Neural cell (in vitro differentiated cells): ENCODE measurements at regions not wholly inside any gene's neighbourhood (a gene's known extent, or its start where the extent isn't known, plus 50 kb on each side); places are given as distances from the start of the nearest gene placed in this dataset.

Experiments
- H2AFZ ChIP-seq: fragments of 200-600, 300-800 bp; sonication (generic), shearing (Covaris generic); 2 replicates; pipeline ENCODE4 v1.6.0; 2014; ENCODE audit warnings: low read depth, mild to moderate bottlenecking, antibody characterized with exemption, low read length, moderate library complexity
- H3F3A ChIP-seq: fragments of 200-600 bp; shearing (Covaris generic); 2 replicates; pipeline ENCODE4 v1.6.1; 2016; ENCODE audit warnings: mild to moderate bottlenecking, moderate library complexity, mixed read lengths, antibody characterized with exemption, low read length; ENCODE audit not compliant: insufficient read depth, poor library complexity, severe bottlenecking
- H3K27ac ChIP-seq: fragments of 200-600, 300-800 bp; sonication (generic), shearing (Covaris generic); 2 replicates; pipeline ENCODE4 v1.5.1; 2014; ENCODE audit warnings: mild to moderate bottlenecking, low read length, moderate library complexity
- H3K27me3 ChIP-seq: fragments of 300-800, 200-600 bp; sonication (generic), shearing (Covaris generic); 2 replicates; pipeline ENCODE4 v1.6.0; 2014; ENCODE audit warnings: mild to moderate bottlenecking, low read depth, low read length, moderate library complexity; ENCODE audit not compliant: insufficient read depth
- H3K36me3 ChIP-seq: fragments of 300-800, 200-600 bp; sonication (generic), shearing (Covaris generic); 2 replicates; pipeline ENCODE4 v1.5.1; 2014; ENCODE audit warnings: mild to moderate bottlenecking, antibody characterized with exemption, low read length, moderate library complexity; ENCODE audit not compliant: insufficient read depth
- H3K4me2 ChIP-seq: fragments of 300-800, 200-600 bp; sonication (generic), shearing (Covaris generic); 2 replicates; pipeline ENCODE4 v1.6.0; 2014; ENCODE audit warnings: mild to moderate bottlenecking, low read length
- H3K4me3 ChIP-seq: fragments of 300-800, 200-600 bp; sonication (generic), shearing (Covaris generic); 2 replicates; pipeline ENCODE4 v1.5.1; 2014; ENCODE audit warnings: mild to moderate bottlenecking, low read length, moderate library complexity
- H3K79me2 ChIP-seq: fragments of 200-600 bp; shearing (Covaris generic); replicated peaks from 2 replicates; pipeline ENCODE4 v1.6.0; 2014; ENCODE audit warnings: mild to moderate bottlenecking, low read length, moderate library complexity; ENCODE audit not compliant: insufficient read depth
- H3K9ac ChIP-seq: fragments of 300-800, 200-600 bp; sonication (generic), shearing (Covaris generic); 2 replicates; pipeline ENCODE4 v1.6.1; 2016; ENCODE audit warnings: mild to moderate bottlenecking, low read length, mixed read lengths
- H3K9me2 ChIP-seq: fragments of 200-600 bp; shearing (Covaris generic); 2 replicates; pipeline ENCODE4 v1.6.1; 2016; ENCODE audit warnings: mild to moderate bottlenecking, low read length, mixed read lengths; ENCODE audit not compliant: insufficient read depth
- H3K9me3 ChIP-seq: fragments of 200-600, 300-800 bp; sonication (generic), shearing (Covaris generic); 2 replicates; pipeline ENCODE4 v1.6.1; 2016; ENCODE audit warnings: mild to moderate bottlenecking, mixed run types, low read length, moderate library complexity, mixed read lengths
- H4K20me1 ChIP-seq: fragments of 200-600 bp; shearing (Covaris generic); 2 replicates; pipeline ENCODE4 v1.6.1; 2016; ENCODE audit warnings: mild to moderate bottlenecking, mixed run types; ENCODE audit not compliant: insufficient read depth
- EP300 ChIP-seq: fragments of 450-650 bp; conservative IDR thresholded peaks from 2 replicates; pipeline ENCODE4 v1.6.1; 2014; ENCODE audit warnings: antibody characterized with exemption, mild to moderate bottlenecking, moderate library complexity; ENCODE audit not compliant: poor library complexity, severe bottlenecking
- EZH2 ChIP-seq: fragments of 200-600, 300-800 bp; shearing (Covaris generic), sonication (generic); IDR thresholded peaks from 2 replicates; pipeline ENCODE4 v1.6.1; 2014; ENCODE audit warnings: antibody characterized with exemption, low read length, borderline replicate concordance, mild to moderate bottlenecking; ENCODE audit not compliant: insufficient read depth, poor library complexity, severe bottlenecking
- MXI1 ChIP-seq: fragments of 450-650 bp; conservative IDR thresholded peaks from 2 replicates; pipeline ENCODE4 v1.6.1; 2014; ENCODE audit warnings: antibody characterized with exemption, mild to moderate bottlenecking; ENCODE audit not compliant: poor library complexity, severe bottlenecking
- POLR2AphosphoS5 ChIP-seq: IDR thresholded peaks from 2 replicates; pipeline ENCODE4 v1.6.1; 2012
- RAD21 ChIP-seq: fragments of 450-650 bp; conservative IDR thresholded peaks from 2 replicates; pipeline ENCODE4 v1.6.1; 2014; ENCODE audit warnings: antibody characterized with exemption, mild to moderate bottlenecking, moderate library complexity
- SMC3 ChIP-seq: fragments of 450-650 bp; conservative IDR thresholded peaks from 2 replicates; pipeline ENCODE4 v1.6.1; 2014; ENCODE audit warnings: antibody characterized with exemption, mild to moderate bottlenecking, moderate library complexity; ENCODE audit not compliant: poor library complexity
- TAF1 ChIP-seq: IDR thresholded peaks from 2 replicates; pipeline ENCODE4 v1.6.1; 2012; ENCODE audit warnings: low read depth
- TF ChIP-seq, protein P1 (sequence below): fragments of 450-650 bp; IDR thresholded peaks from 2 replicates; pipeline ENCODE4 v1.5.1; 2014; ENCODE audit warnings: antibody characterized with exemption, mild to moderate bottlenecking, moderate library complexity; ENCODE audit not compliant: poor library complexity, severe bottlenecking
- TF ChIP-seq, protein P2 (sequence below): IDR thresholded peaks from 2 replicates; pipeline ENCODE4 v1.6.1; 2012; ENCODE audit warnings: borderline replicate concordance

DNA sequence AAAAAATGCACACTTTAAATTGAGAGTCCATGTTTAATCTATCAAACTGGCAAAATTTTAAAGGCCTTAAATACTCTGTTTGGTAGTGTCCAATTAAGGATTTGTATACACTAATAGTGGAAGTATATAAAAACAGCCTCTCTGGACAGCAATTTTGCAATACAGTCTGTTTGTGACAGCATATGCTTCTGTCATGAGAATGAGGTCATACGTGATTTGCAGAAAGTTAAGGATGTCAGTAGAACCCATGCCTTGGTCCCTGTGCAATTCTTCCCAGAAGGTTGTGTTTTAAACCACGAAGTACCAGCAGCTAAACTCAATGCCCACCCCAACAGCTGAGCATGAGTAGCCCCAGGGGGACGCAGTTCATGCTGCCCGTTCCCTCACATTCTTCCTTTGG lies 78.4 kb downstream of the AIPL1 start:
- Histone ChIP-seq H3K4me2 (no peak overlapping the region), H3F3A (no peaks in the 10 kb centered on the region), H3K9me3 (no peaks in the 10 kb centered on the region), H3K27ac (no peak overlapping the region), H3K4me3 (no peak overlapping the region), H4K20me1 (no peaks in the 10 kb centered on the region), H3K27me3 (no peaks in the 10 kb centered on the region), H2AFZ (no peak overlapping the region), H3K79me2 (no peaks in the 10 kb centered on the region), H3K36me3 (no peaks in the 10 kb centered on the region), H3K9me2 (no peaks in the 10 kb centered on the region), H3K9ac (no peak overlapping the region)
- no peak for TF ChIP-seq EZH2
- TF ChIP-seq TAF1 = no peak
- TF ChIP-seq, protein P1, sequence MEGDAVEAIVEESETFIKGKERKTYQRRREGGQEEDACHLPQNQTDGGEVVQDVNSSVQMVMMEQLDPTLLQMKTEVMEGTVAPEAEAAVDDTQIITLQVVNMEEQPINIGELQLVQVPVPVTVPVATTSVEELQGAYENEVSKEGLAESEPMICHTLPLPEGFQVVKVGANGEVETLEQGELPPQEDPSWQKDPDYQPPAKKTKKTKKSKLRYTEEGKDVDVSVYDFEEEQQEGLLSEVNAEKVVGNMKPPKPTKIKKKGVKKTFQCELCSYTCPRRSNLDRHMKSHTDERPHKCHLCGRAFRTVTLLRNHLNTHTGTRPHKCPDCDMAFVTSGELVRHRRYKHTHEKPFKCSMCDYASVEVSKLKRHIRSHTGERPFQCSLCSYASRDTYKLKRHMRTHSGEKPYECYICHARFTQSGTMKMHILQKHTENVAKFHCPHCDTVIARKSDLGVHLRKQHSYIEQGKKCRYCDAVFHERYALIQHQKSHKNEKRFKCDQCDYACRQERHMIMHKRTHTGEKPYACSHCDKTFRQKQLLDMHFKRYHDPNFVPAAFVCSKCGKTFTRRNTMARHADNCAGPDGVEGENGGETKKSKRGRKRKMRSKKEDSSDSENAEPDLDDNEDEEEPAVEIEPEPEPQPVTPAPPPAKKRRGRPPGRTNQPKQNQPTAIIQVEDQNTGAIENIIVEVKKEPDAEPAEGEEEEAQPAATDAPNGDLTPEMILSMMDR = no peak
- TF ChIP-seq, protein P2, sequence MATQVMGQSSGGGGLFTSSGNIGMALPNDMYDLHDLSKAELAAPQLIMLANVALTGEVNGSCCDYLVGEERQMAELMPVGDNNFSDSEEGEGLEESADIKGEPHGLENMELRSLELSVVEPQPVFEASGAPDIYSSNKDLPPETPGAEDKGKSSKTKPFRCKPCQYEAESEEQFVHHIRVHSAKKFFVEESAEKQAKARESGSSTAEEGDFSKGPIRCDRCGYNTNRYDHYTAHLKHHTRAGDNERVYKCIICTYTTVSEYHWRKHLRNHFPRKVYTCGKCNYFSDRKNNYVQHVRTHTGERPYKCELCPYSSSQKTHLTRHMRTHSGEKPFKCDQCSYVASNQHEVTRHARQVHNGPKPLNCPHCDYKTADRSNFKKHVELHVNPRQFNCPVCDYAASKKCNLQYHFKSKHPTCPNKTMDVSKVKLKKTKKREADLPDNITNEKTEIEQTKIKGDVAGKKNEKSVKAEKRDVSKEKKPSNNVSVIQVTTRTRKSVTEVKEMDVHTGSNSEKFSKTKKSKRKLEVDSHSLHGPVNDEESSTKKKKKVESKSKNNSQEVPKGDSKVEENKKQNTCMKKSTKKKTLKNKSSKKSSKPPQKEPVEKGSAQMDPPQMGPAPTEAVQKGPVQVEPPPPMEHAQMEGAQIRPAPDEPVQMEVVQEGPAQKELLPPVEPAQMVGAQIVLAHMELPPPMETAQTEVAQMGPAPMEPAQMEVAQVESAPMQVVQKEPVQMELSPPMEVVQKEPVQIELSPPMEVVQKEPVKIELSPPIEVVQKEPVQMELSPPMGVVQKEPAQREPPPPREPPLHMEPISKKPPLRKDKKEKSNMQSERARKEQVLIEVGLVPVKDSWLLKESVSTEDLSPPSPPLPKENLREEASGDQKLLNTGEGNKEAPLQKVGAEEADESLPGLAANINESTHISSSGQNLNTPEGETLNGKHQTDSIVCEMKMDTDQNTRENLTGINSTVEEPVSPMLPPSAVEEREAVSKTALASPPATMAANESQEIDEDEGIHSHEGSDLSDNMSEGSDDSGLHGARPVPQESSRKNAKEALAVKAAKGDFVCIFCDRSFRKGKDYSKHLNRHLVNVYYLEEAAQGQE = no peak
- no peak for TF ChIP-seq MXI1
- no peak for TF ChIP-seq EP300
- TF ChIP-seq SMC3 = no peak
- no peak for TF ChIP-seq RAD21
- TF ChIP-seq POLR2AphosphoS5 = no peak

DNA sequence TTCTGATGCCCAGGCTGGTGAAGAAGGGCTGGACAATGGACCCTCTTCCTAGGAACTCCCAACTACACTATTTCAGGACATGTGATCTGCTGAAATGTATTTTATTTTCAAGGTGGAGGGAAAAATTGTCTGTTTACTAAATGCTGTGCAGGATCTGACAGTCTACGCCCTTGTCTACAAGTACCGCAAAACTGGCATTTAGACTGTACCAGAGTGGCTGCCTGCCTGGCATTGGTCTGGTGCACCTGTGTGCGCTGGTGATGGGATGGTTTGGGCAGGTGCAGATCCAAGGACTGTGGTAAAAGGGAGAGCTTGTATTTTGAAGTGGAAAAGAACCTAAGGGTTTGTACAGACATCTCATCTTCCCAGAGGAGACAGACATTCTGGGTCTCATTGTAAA lies 79.7 kb downstream of the AIPL1 start:
- Histone ChIP-seq H4K20me1 (no peaks in the 10 kb centered on the region), H3K4me3 (no peak overlapping the region), H2AFZ (no peak overlapping the region), H3K9me3 (no peaks in the 10 kb centered on the region), H3K27me3 (no peaks in the 10 kb centered on the region), H3K9ac (no peak overlapping the region), H3K36me3 (no peaks in the 10 kb centered on the region), H3K27ac (no peak overlapping the region), H3F3A (no peaks in the 10 kb centered on the region), H3K9me2 (no peaks in the 10 kb centered on the region), H3K4me2 (no peak overlapping the region), H3K79me2 (no peaks in the 10 kb centered on the region)
- TF ChIP-seq EZH2 (no peak), TAF1 (no peak), MXI1 (no peak), EP300 (no peak)
